HG03571 (cell line): ENCODE measurements at regions not wholly inside any gene's neighbourhood (a gene's known extent, or its start where the extent isn't known, plus 50 kb on each side); places are given as distances from the start of the nearest gene placed in this dataset.
A peak's percentile ranks its signal among the peaks of the same experiment; 100 is the strongest.

Experiments
- ATAC-seq: cut with Tn5 transposase; IDR thresholded peaks from one replicate; pipeline ENCODE4 v1.9.1; 2021; ENCODE audit not compliant: unreplicated experiment

DNA sequence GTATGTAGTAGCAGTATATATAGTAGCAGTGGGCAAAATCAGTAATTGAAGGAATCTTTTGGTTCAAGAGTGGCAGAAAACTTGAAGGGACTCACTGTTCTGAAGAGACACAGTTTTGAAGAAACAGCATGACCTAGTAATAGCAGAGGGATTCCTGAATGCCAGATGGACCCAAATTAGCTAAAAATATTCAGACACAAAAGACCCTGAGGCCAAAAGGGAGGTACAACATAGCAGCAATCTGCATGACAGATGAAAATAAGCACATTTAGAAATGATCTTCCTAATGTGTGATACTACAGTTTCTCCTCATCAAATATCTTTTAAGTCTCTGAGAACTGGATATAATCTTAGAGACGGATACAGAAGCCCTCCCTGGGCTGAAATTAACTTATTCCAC, 536.6 kb downstream of the PPARGC1A start:
- no peak for ATAC-seq

DNA sequence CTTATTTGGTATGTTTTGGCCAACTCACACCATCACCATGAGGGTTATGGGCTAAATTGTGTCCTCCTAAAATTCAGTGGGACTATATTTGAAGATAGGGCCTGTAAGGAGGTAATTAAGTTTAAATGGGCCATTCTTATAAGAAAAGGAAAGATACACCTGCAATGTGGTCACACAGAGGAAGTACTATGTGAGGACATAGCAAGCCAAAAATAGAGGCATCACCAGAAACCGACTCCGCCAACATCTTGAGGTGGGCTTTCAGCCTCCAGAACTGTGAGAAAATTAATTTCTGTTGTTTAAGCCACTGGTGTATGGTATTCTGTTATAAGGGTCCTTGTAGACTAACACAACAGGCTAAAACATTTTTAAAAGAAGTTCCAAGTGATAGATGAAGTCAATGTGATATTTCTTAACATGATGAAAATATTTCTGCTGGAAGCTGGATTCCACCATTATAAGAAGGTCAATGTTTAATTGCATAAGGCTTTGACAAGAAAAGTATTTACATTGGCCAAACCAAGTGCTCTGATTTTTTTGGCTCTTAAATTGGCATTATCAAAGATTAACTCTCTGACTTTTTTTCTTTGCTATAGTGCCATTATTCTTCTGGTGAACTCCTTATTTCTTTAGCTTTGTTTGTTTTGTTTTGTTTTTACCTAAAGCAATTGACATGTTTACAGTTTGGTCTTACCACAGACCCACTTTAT, 540.9 kb downstream of the PPARGC1A start:
- ATAC-seq: no peak

DNA sequence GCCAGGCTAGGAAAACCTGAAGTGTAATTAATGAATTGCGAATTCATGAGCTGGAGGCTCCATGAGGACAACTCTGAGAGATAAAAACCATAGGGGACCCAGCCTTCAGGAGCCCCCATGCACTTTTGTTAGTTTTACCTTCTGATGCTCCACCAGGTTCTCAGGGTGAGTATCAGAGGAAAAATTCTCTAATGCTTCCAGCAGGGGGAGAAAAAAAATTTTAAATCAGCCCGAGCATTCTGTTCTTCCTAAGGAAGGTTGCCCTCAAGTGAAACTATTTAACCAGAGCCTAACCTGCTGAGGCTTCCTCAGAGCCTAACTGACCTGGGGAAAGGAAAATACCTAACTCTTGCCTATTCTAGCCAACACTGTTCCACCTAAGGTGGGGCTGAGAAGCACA, 552.6 kb downstream of the PPARGC1A start:
- ATAC-seq: no peak

DNA sequence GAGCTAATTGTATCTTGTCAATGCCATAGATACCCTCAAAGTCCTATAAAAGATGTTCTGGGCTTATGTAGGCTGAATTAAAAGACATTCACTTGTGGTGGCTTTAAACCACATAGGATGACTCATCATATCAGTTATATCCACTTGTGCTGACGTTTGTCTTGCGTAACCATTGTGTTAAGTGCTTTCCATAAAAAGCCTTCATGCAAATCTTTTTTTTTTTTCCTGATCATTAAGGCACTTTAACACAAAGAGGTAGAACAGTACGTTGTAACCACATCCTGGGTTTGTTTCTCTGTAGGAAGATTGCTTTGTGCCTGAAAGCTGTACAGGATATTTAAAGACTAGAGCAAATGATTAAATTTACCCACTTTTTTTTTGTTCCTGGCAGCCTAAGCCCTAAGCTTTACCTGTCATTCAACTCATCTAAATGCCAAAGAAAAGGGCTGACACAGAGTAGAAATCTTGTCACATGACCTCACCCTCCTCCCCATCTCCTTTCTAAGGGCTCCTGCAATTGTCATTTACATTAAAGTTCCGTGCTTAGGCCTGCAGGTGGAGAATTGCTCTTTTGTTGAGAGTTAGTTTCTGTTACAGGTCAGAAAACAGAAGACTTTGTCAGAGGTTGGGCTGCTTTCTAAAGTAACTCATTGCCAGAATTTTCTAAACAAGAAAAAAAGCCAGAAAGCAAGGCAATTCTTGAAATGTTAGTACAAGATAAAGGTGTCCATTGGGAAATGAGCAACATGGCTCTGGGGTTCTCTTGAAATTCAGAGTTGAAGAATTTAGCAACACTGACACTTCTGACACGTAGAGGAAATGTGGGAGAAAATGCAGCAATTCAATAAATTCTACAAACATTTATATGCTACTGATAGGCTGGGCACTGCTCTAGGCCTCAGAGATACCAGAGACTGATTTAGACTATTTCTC, 555.6 kb downstream of the PPARGC1A start:
- ATAC-seq: peak; percentile 75

DNA sequence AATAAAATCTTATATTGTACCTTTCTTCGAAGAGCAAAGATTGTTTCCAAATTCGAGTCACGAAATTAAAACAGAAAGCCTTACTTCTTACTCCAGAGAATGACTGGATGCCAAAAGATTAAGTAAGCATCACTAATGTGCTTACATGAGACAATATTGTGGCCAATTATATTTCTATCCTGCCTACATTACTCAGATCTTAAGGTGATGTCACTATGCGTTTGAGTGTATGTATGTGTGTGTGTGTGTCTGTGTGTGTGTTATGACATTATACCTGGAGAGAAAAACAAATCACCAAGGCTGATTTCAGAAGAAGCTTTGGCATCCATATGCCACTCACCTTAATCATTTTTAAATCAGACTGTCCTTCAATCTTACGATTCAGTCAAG, 556.3 kb downstream of the PPARGC1A start:
- ATAC-seq: no peak

DNA sequence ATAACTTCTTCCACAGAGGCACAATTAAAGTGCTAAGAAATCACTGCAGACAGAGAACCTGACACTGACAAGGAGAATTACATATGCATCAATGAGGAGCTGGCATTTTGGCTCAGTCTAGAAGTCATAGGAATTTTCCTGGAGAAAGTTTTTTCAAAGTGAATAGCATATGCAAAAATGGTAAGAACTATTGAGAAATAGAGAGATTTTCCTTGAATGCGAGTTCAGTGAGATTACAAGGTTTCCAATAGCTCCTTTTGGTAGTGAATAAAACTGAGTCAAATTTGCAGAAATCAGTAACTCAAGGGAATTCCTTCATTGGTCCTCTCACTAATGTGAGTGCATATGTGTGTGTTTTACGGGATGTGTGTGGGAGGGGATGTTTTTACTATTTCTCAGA, 557.5 kb downstream of the PPARGC1A start:
- no peak for ATAC-seq

DNA sequence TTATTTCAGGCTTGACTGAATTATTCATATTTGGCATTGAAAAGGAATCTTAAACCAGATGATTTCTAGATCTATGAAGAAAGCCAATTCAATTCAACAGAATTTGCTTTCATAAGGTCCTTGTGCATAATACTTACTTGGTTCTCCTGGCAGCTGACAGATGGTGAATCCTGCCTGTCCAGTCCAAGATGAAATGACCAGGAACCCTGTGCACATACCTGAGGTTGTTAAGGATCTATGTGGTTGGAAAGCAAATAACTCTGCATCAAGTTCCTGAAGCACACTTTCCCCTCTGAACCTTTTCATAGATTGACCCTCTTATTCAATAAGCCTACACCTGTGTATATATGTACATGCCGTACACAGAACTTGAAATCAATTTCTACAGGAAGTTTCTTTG, 562.7 kb downstream of the PPARGC1A start:
- ATAC-seq: no peak

DNA sequence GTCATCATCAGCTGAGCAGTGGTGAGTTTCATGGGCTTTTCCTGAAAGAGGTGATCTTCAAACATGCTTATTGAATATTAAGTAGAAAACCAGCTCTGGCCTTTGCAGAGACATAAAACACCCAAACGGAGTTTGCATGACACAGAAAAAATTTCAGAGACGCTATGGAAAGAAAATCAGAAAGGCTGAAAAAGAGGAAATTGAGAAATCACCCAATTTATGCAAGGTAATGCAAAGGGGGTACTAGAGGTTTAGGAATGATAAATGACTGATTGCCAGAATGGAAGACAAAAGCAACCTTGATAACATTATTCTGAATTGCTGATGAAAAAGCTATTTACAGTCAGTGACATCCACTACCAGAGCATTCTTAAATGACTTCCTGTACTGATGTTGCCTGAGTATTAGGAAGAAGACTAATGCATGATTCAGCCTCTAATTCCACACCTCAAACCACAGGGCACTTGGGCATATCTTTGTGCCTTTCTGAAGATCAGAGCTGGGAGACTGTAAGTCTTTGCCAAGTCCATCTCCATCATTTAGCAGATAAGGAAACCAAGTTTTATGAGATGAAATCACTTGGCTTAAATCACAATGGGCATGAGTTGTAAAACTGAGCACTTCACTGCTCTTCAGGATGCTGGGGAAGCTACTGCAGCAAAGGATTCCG, 565.7 kb downstream of the PPARGC1A start:
- ATAC-seq: no peak

DNA sequence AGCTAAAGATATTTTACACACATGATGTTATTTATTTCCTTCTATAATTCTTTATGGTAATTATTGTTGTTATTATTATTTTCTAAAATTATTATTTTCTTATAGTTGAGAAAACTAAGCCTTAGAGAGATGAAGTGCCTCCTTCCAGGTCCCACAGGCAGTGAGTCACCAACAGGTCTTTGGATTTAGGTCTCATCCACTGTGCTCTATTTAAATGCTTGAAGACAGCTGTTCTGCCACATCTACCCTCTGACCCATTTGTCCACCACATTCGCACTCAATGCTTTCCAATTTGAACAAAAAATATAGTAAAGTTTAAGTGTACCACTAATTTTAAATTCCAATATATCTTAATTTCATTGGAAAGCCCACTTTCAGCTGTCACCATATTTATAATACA, 566.4 kb downstream of the PPARGC1A start:
- no peak for ATAC-seq

DNA sequence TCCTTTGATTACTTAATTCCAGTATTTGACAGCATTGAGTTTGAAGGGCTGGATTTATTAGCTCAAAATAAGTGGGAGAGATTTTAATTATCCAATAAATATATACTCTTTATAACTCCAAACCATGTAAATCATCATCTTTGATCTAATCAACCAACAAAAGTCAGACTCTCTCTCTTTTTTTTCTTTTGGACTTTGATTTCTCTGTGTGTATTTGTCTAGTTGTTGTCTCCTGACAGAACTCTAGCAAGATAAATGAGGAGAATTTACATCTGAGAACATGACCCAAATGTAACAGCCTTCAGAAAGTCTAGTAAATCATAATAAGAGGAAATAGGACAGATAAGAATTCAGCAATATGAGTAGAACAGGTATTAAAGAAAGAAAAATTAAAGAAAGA, 567.1 kb downstream of the PPARGC1A start:
- no peak for ATAC-seq

DNA sequence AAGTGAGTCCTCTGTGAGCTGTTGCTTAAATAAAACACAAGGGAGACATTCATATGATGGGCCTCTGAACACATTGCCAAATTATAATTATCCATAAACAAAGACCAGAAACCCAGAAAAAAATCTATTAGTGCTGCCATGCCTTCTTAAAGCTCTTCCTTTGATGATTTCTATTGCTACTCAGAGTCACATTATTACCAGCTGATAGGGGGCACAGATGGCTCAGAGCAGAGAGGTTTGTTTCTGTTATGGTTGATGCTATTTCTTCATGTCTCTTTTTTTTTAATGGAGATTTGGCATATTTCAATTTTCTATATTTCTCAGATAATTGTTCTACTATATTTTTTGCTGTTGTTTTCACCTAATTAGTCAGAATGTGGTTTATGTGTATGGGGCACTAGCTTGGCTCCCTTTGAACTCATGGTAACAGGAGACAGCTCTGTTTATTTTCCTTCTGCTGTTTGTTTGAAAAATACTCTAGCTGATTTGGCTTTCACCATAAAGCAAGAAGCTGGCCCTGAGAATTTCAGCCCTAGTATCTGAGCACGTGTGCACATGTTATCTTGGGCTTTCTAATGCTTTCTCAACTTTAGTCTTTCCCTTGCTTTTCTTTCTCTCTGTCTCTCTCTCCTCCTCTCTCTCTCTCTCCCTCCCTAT, 568.8 kb downstream of the PPARGC1A start:
- no peak for ATAC-seq

DNA sequence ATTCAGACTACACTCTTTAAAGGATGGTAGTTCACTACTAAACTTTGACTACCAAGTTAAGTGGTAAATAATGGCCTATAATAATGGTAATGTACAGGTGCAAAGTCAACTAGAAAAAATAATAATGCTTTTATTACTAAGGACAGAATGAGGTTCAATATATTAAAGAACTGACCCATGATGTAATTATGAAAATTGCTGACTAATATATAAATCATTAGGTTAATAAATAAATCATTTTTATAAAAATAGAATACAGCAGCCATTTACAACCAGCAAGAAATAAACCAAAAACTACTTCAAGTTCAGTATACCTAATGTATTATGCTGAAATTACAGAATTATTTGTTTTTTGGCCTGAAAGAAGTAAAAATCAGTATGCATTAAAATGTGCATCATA, 577.2 kb downstream of the PPARGC1A start:
- ATAC-seq: no peak

DNA sequence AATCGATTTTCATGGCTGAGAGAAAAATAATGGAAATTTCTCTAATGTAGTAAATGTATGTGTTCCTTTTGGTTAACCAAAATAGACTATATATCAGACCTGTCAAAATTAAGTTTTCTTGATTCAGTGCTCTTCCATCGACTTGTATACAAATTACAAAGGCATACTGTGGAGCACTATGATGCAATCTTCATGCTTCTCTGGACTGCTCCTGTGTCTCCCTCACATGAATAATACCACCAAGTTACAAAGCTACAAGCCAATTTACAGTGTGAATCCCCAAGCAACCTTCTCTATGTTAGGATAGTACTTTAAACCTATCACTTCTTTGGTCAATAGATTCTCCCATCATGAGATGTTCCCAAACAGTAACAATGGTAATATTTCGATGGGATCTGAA, 577.9 kb downstream of the PPARGC1A start:
- ATAC-seq: no peak

DNA sequence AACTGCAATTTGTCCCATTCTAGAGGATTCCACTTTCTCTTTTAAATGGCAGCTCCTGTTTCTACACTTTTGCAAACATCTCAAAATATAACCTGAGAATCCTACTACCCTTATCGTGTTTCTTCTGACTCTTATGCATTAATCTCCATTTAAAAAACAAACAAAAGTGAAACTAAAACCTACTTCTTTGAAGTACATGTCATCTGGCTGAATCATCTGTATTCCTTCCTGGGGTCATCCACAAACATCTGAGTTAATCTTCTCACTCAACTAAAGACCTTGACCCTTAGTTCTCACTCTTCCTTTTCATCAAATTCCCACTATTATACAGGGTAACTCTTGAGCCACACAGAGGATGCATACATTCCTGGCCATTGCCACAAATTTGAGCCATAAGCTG, 584.8 kb downstream of the PPARGC1A start:
- no peak for ATAC-seq

DNA sequence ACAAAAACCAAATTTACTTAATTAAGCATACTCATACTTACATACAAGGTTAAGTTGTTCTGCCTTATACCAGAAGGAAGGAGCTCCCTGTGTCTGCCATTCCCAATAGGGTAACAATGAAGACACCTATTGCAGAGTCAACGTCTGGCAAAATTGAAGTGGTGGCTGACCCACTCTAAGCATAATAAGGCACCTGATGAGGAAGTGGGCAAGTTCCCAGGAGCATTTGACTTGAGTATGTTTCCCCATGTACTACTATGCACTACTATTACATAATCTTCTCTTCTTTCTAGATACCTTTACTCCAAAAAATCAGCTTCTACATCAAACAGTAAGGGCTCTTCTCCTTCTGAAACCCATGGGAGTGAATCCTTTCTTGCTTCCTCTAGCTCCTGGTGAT, 591.5 kb downstream of the PPARGC1A start:
- no peak for ATAC-seq

DNA sequence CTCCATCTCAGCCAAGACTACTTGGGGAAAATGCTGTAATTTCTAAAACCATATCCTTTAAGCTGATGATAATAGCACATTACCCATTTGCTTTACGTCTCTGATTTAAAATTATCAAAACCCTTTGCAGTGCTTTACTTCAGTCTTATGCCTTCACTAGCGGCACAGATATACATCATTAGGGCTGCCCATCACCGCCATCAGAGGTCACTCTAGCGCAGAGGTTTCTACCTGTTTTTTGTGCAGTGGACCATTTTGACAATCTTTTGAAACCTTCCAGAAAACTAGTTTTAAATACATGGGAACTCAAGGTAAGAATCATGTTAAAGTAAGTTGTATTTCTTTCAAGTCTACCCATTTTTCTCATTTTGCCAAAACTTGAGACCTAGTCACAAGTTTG, 592.5 kb downstream of the PPARGC1A start:
- no peak for ATAC-seq

DNA sequence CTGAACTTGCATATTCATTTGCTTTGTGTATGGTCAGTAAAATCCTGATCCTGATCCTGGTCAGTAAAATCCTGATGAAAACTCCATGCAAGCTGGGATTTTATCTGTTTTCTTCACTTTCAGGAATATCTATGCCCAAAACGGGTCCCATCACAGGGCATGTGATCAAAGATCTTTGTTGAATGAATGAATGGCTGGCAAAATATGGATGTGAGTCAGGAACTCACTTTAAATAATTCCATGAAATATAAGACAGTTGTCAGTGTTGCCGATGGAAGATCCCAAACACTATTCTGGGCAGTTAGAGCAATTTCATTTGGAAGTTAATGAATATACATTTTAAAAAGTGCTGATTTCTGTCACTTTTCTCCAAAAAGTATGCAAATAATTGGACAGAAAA, 598.4 kb downstream of the GBA3 start:
- ATAC-seq: no peak

DNA sequence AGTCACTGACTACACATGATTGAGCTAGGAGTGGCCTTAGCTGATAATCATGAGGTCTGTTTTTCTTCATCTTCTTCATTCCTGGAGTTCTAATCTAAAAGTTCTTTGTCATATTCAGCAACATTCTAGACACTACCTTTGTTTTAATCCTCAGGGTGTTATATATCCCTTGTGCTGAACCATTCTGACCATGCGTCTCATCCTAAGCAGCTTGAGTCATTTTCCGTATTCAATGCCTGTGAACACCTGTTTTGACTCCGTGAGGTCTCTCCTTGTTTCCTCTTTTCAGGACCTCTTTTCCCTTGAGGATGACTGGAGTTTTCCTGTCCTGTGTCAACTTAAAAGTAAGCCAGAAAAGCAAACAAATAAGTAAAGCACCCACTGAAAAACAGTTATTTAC, 597.9 kb downstream of the GBA3 start:
- no peak for ATAC-seq

DNA sequence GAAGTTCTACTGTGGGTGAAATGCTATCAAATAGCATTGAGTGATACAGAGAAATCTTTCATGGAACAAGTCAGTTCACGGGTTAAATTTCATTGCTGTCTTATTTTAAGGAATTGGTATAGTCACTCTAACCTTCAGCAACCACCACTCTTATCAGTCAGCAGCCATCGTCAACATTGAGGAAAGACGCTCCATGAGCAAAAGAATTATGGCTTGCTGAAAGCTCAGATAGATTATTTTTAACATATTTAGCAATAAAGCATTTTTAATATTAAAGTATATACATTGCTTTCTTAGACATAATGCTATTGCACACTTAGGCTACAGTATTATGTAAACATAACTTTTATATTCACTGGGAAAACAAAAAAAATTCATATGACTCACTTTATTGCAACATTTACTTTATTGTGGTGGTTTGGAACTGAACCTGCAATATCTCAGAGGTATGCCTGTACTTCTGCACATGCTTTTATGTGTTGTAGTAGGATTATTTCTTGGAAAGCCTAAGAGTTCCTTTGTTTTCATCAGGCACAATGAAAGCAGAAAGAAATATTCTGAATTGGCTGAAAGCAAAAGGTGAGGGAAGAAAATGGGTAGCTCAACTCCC, 586.7 kb downstream of the GBA3 start:
- no peak for ATAC-seq

DNA sequence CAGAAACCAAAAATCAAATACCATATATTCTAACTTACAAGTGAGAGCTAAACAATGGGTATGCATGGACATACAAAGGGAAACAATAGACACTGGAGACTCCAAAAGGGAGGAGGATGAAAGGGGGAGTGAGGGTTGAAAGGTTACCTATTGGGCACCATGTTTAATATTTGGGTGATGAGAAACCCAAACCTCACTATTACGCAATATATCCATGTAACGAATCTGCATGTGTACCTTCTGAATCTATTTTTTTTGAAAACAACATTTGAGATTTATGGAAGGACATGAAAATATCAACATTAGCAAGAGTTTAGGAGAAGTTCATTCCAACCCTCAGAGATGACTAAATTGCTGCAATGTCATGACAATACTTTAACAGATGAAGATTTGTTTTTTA, 586.1 kb downstream of the GBA3 start:
- no peak for ATAC-seq

DNA sequence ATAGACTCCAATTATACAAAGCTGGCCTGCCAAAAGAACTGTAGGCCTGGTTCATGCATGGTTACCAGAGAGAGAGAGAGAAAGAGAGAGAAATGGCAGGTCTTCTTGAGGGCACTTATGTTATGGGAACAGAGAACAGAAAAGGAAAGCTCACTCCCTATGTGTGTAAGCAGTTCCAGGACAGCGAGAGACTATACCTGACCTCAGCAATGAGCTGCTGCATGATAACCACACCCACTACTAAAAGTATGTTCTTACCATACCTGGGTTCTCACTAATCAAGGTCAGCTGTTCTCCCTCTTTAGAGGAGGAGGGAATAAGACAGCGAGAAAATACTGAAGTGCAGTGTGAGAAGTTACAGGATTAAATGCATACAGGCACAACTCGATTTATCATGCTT, 583.3 kb downstream of the GBA3 start:
- ATAC-seq: no peak
